ENCODE measurements at regions not wholly inside any gene's neighbourhood (a gene's known extent, or its start where the extent isn't known, plus 50 kb on each side); places are given as distances from the start of the nearest gene placed in this dataset.

DNA sequence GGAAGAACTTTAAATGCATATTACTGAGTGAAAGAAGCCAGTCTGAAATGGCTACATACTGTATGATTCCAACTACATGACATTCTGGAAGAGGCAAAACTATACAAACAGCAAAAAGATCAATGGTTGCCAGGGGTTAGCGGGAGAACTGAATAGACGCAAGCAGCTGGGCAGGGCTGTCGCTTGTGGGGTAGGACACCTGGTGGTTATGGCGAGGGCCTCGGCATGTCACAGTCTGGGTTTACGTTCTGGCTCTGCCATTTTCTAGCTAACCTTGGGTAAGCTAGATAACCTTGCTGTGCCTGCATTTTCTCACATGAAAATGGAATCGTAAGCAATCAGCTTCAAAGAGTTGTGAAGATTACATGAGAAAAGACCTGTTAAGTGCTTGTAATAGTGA lies 55.2 kb upstream of the SYT13 start:
- no peak for DNase-seq

DNA sequence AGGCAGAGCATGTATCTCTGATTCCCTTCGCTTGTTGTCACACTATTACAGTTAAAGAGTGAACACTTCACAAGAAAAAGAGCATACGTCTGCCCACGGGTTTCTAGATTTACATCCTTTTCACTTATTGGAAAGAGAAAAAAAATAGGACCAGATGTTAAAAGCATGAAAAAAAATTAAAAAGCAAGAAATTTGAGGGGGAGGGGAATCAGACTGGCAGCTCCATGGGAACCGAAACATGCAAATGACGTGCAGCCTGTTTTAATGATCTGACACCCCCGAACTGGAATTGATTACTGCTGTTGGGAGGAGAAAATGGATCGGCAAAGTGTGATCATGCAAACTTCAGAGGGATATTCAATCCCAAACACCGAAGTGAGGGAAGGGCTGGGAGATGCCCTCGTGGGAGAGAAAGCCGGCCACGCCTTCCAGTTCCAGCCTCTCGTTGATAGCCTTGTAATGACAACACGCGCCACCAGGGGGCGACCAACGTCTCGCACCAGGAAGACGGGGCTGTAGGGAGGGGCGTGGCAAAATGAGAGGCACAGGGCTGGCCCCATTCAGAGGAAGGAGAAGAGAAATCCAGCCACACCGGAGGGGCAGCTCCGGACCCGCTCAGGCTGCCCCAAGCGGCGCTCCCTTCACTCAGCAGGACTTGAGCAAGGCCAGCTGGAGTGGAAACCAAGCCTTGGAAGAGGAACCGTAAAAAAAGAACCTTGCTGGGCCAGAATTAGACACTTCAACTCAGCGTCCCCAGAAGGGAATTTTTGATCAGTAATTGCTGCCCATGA lies 53.8 kb upstream of the SYT13 start:
- peak; percentile 96 for DNase-seq

DNA sequence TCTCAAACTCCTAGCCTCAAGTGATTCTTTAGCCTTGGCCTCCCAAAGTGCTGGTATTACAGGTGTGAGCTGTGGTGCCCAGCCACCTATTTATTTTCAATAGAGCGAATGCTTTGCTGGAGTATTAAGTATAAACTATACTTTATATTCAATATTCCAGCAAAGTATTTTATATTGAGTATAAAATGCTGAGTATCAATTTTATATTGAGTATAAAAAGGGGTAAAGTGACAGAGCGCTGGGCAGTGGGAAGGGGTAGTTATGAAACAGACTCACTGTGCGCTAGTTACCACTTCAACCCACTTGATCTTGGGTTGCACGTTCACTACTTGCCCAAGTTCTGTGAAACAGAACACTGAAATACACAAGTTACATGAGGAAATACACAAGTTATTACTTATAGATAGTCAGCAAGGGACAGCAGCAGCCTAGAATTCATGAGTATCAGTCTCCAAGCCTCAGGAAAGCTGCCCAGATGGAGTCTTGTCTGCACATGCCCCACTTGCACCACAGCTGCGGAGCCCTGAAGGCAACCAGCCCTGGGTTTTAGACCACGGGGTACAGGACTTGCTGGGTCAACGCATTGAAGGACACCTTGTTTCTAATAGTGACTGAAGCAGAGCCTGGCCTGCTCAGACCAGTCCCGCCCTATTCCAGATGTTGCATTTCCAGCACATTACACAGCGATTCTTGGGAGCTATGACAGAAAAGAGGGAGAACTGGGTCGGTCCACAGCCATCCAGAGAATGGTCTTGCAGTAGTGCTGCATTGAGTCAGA lies 51.6 kb upstream of the SYT13 start:
- no peak for DNase-seq

DNA sequence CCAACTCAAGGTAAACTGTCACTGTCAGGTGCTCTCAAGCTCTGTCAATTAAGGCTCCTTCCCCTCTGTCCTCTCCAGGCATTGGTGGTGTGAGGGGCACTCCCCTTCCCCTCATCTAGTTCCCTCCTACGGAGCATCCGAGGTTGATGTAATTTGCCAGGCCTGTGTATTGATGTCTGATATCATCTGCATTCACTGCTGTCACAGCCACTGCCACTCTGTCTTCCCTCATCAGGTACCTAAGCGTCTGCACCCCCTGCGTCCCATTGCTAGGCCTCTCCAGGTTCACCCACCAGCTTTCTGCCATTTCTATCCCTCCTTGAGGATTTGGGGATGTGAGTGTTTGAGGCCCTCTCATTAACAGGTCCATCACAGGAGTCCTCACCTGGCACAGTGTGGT lies 50.0 kb upstream of the SYT13 start:
- no peak for DNase-seq
